ENCODE measurements at regions not wholly inside any gene's neighbourhood (a gene's known extent, or its start where the extent isn't known, plus 50 kb on each side); places are given as distances from the start of the nearest gene placed in this dataset.
"Not testable (repeated sequence)": the region's sequence is repeated elsewhere in the genome, so short reads cannot be mapped to it uniquely, and the experiment has no call there.

DNA sequence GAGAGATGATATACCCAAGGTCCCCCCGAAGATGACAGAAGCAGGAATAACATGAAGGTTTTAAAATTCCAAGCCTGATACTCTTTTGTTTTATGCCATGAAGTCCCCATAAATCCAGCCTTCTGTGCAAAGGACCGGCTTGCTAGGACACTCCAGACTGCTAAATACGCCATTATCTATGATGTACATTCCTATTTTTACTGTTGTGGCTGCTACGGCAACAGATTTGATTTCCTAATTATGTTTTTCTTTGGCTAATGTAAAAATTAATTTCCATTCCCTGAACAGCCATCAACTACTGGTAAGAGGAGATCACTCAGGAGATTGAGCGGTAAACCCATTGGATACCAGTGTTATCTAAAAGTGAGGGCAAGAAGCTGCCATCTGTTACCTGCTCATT lies 1090.8 kb downstream of the TYW1 start:
- TF ChIP-seq, protein P1, sequence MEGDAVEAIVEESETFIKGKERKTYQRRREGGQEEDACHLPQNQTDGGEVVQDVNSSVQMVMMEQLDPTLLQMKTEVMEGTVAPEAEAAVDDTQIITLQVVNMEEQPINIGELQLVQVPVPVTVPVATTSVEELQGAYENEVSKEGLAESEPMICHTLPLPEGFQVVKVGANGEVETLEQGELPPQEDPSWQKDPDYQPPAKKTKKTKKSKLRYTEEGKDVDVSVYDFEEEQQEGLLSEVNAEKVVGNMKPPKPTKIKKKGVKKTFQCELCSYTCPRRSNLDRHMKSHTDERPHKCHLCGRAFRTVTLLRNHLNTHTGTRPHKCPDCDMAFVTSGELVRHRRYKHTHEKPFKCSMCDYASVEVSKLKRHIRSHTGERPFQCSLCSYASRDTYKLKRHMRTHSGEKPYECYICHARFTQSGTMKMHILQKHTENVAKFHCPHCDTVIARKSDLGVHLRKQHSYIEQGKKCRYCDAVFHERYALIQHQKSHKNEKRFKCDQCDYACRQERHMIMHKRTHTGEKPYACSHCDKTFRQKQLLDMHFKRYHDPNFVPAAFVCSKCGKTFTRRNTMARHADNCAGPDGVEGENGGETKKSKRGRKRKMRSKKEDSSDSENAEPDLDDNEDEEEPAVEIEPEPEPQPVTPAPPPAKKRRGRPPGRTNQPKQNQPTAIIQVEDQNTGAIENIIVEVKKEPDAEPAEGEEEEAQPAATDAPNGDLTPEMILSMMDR (IDR thresholded peaks at IDR 0.05) = no peak
- no peak for TF ChIP-seq POLR2A (IDR thresholded peaks at IDR 0.05)
- H3K4me3 ChIP-seq (replicated peaks in 1 of 3) = no peak overlapping the region
- H3K9me3 ChIP-seq = no peaks in the 10 kb centered on the region
- no peaks in the 10 kb centered on the region for H3K4me1 ChIP-seq
- no peaks in the 10 kb centered on the region for H3K36me3 ChIP-seq
- no peaks in the 10 kb centered on the region for H3K27me3 ChIP-seq
- WGBS, 2 donors = 93 to 94% methylated on average over 5 of the region's 5 CpGs
- H3K27ac ChIP-seq = no peak overlapping the region
- intact Hi-C loops (cut with DNase I) = no loop called here
- DNase-seq = no peak

DNA sequence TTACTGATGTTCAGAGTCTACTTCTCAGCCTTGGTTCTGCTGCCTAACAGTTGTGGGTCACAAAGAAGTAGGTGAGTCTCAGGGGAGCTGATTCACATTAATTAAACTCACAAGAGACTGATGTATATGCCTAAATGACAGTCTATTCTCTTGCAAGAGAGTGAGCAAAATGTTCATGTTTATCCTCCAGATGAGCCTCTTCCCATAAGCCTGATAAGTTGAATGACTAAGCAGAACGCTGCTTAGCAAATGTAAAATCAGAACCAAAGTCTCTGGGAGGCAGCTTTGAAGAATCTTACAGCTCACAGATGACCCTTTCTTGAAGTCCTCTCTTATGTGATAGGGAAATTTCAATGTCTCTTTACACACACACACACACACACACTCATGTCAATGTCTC lies 1092.2 kb downstream of the TYW1 start:
- intact Hi-C loops (cut with DNase I) = no loop called here
- no peak for TF ChIP-seq POLR2A (IDR thresholded peaks at IDR 0.05)
- TF ChIP-seq, protein P1 (IDR thresholded peaks at IDR 0.05) = no peak
- H3K27me3 ChIP-seq = no peaks in the 10 kb centered on the region

DNA sequence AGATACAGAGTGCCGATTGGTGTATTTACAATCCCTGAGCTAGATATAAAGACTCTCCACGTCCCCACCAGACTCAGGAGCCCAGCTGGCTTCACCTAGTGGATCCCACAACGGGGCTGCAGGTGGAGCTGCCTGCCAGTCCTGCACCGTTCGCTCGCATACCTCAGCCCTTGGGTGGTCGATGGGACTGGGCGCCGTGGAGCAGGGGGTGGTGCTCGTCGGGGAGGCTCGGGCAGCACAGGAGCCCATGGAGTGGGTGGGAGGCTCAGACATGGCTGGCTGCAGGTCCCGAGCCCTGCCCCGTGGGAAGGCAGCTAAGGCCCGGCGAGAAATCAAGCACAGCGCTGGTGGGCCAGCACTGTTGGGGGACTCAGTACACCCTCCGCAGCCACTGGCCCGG lies 1093.6 kb downstream of the TYW1 start:
- H3K27ac ChIP-seq; intact Hi-C loops (cut with DNase I); H3K4me1 ChIP-seq; H3K27me3 ChIP-seq; H3K9me3 ChIP-seq; DNase-seq; H3K4me3 ChIP-seq (replicated peaks in 1 of 3); H3K36me3 ChIP-seq: not testable (repeated sequence)
- 85 to 100% methylated on average over 2 to 15 of the region's 19 CpGs for WGBS, 2 donors

More for the DNA sequence above, 1092.2 kb downstream of the TYW1 start:
- Histone ChIP-seq H3K27ac (no peak overlapping the region), H3K4me3 (replicated peaks in 1 of 3) (no peak overlapping the region), H3K36me3 (no peaks in the 10 kb centered on the region), H3K4me1 (no peaks in the 10 kb centered on the region), H3K9me3 (no peaks in the 10 kb centered on the region)
- WGBS, 2 donors = 94 to 95% methylated on average over 1 of the region's 1 CpG
- DNase-seq = no peak

DNA sequence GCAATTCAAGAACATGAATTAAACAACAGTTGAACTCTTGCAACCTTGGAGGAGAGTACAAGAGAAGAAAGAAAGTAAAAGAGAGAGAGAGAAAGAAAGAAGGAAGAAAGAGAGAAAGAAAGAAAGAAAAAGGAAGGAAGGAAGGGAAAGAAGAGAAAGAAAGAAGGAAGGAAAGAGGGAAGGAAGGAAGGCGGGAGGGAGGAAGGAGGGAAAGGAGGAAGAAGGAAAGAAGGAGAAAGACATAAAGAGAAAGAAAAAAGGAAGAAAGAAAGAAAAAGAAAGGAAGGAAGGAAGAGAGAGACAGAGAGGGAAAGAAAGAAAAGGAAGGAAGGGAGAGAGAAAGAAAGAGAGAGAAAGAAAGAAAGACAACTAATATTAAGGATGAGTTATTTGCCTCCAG lies 1106.7 kb downstream of the TYW1 start:
- H3K4me1 ChIP-seq = no peaks in the 10 kb centered on the region
- H3K4me3 ChIP-seq (replicated peaks in 1 of 3) = no peak overlapping the region
- DNase-seq = no peak
- no peaks in the 10 kb centered on the region for H3K36me3 ChIP-seq
- H3K27me3 ChIP-seq = no peaks in the 10 kb centered on the region
- intact Hi-C loops (cut with DNase I) = no loop called here
- no peaks in the 10 kb centered on the region for H3K9me3 ChIP-seq
- H3K27ac ChIP-seq = no peak overlapping the region
- TF ChIP-seq POLR2A (IDR thresholded peaks at IDR 0.05) = no peak
- TF ChIP-seq, protein P1 (IDR thresholded peaks at IDR 0.05) = no peak
- 95 to 96% methylated on average over 1 of the region's 1 CpG for WGBS, 2 donors

DNA sequence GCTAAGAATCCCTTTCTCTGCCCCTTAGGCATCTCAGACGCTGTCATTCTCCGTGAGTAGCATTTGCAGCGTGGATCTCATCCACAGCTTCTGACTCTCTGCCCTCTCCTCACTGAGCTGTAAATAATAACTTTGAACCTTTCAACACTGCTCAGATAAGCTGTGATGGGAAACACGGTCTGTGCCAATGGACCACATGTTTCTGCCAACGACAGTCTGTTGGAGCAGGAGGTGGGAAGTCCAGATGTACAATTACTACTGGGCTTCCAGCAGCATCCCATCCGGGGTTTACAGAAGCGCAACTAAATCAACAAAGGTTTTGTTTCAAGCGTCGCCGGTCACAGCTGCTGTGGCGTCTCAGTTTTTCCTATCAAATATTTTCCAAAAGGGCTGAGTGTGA lies 1110.6 kb downstream of the TYW1 start:
- Histone ChIP-seq H3K9me3 (no peaks in the 10 kb centered on the region), H3K4me3 (replicated peaks in 1 of 3) (no peak overlapping the region), H3K36me3 (no peaks in the 10 kb centered on the region), H3K27me3 (no peaks in the 10 kb centered on the region), H3K27ac (no peak overlapping the region), H3K4me1 (no peaks in the 10 kb centered on the region)
- TF ChIP-seq, protein P1 (IDR thresholded peaks at IDR 0.05) = no peak
- TF ChIP-seq POLR2A (IDR thresholded peaks at IDR 0.05) = no peak
- intact Hi-C loops (cut with DNase I) = no loop called here
- WGBS, 2 donors = 20 to 28% methylated on average over 11 of the region's 11 CpGs
- DNase-seq = no peak

DNA sequence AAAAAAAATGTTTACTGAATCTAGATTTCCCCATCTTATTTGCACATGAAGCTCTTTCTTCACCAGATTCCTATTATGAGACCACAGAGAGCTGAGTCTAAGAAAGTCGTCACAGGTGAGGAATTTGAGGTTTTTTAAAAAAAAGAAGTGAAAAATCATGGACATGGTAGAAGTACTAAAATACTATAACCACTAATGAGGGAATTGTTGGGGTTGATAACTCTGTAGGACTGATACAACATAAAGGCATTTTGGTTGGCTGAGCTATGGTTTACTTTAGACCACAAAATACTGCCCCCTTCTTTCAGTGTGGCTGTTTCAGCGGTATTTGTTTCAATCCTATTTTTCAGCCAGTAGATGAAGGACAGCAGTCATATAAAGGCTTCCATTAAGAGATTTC lies 1111.3 kb downstream of the TYW1 start:
- intact Hi-C loops (cut with DNase I) = no loop called here
- Histone ChIP-seq H3K4me1 (no peaks in the 10 kb centered on the region), H3K36me3 (no peaks in the 10 kb centered on the region), H3K9me3 (no peaks in the 10 kb centered on the region), H3K27me3 (no peaks in the 10 kb centered on the region), H3K27ac (no peak overlapping the region), H3K4me3 (replicated peaks in 1 of 3) (no peak overlapping the region)
- DNase-seq = no peak
- TF ChIP-seq POLR2A (IDR thresholded peaks at IDR 0.05) = no peak
- TF ChIP-seq, protein P1 (IDR thresholded peaks at IDR 0.05) = no peak
- 83 to 89% methylated on average over 2 of the region's 2 CpGs for WGBS, 2 donors
